Sigmoid colon (tissue), 6 donors: ENCODE measurements at regions not wholly inside any gene's neighbourhood (a gene's known extent, or its start where the extent isn't known, plus 50 kb on each side); places are given as distances from the start of the nearest gene placed in this dataset.

Experiments
- DNase-seq: peaks from one replicate; pipeline ENCODE4 v3.0.0-alpha.2; 2019
- H3K27ac ChIP-seq, 4 donors: fragments of 200-600 bp; sonication (generic); one replicate each; pipeline ENCODE4 v1.5.1; 2016 to 2019; ENCODE audit warnings: mild to moderate bottlenecking in 1 of 4
- H3K27me3 ChIP-seq, 3 donors: fragments of 200-600 bp; sonication (generic); one replicate each; pipeline ENCODE4 v1.5.1; 2019; ENCODE audit warnings: mild to moderate bottlenecking in 1 of 3
- H3K36me3 ChIP-seq, 4 donors: fragments of 200-600 bp; sonication (generic); one replicate each; pipeline ENCODE4 v1.5.1; 2016 to 2019
- H3K4me1 ChIP-seq, 4 donors: fragments of 200-600 bp; sonication (generic); one replicate each; pipeline ENCODE4 v1.5.1; 2017 to 2019
- H3K4me3 ChIP-seq, 4 donors: fragments of 200-600 bp; sonication (generic); one replicate each; pipeline ENCODE4 v1.5.1; 2017 to 2019; ENCODE audit warnings: mild to moderate bottlenecking in 2 of 4, moderate library complexity in 1 of 4
- H3K9me3 ChIP-seq, 4 donors: fragments of 200-600 bp in 3 of 4; sonication (generic) in 3 of 4; one replicate each; pipeline versions ENCODE4 v1.5.1 to v1.6.1; 2013 to 2019
- CTCF ChIP-seq, 4 experiments: fragments of 450-650 bp in 3 of 4; fragments of 200-600 bp in 1 of 4; IDR thresholded peaks; one replicate each; pipeline ENCODE4 v1.5.1; 2016 to 2019; ENCODE audit warnings: antibody characterized with exemption in 4 of 4, mild to moderate bottlenecking in 3 of 4, moderate library complexity in 2 of 4
- EP300 ChIP-seq, 4 donors: sonication (generic); formaldehyde crosslinking; IDR thresholded peaks; one replicate each; pipeline ENCODE4 v1.6.1; 2017; ENCODE audit warnings: antibody characterized with exemption in 4 of 4
- POLR2A ChIP-seq, 2 donors: fragments of 450-650 bp; IDR thresholded peaks; one replicate each; pipeline ENCODE4 v1.6.1; 2016; ENCODE audit warnings: antibody characterized with exemption in 2 of 2, mild to moderate bottlenecking in 2 of 2, moderate library complexity in 2 of 2
- POLR2AphosphoS5 ChIP-seq, 4 donors: sonication (generic); formaldehyde crosslinking; IDR thresholded peaks; one replicate each; pipeline ENCODE4 v1.6.1; 2017; ENCODE audit warnings: antibody characterized with exemption in 4 of 4
- WGBS, 2 donors: extraction: QIAGEN DNeasy Blood & Tissue Kit; methylation state at CpG; one replicate each; pipeline ENCODE4 v1.1.7; 2013; 5-methylcytosine and 5-hydroxymethylcytosine counted together
- intact Hi-C: fragments of 100-400 bp; cut with DNase I; formaldehyde crosslinking; loops from one replicate; pipeline ENCODE4 v1.15.1; 2023
- donor health status: healthy with polysubstance abuse.
- donor health status: healthy.

- Histone ChIP-seq H3K4me1 (no peaks in the 10 kb centered on the region), H3K27me3 (no peaks in the 10 kb centered on the region), H3K27ac (no peak overlapping the region), H3K36me3 (no peaks in the 10 kb centered on the region), H3K4me3 (no peak overlapping the region), H3K9me3 (no peaks in the 10 kb centered on the region)
- intact Hi-C loops: no loop called here
- 73 to 81% methylated on average over 18 of the region's 18 CpGs for WGBS, 2 donors
- TF ChIP-seq POLR2A (IDR thresholded peaks at IDR 0.05) (no peak), CTCF (IDR thresholded peaks at IDR 0.05) (no peak), EP300 (IDR thresholded peaks at IDR 0.05) (no peak), POLR2AphosphoS5 (IDR thresholded peaks at IDR 0.05) (no peak)
- DNase-seq: no peak
Observed at GRCh38 chr22:27504360-27505253, 296.9 kb downstream of the MN1 start.

- no peak overlapping the region for H3K4me3 ChIP-seq
- no peak for DNase-seq
- 78 to 79% methylated on average over 2 of the region's 2 CpGs for WGBS, 2 donors
- no peaks in the 10 kb centered on the region for H3K36me3 ChIP-seq
- peaks cover 0 to 2% (median under 1%) of the 10 kb centered on the region in 4 donors for H3K4me1 ChIP-seq
- no peak overlapping the region for H3K27ac ChIP-seq
- no peaks in the 10 kb centered on the region for H3K9me3 ChIP-seq
- intact Hi-C loops: no loop called here
- TF ChIP-seq EP300 (IDR thresholded peaks at IDR 0.05) (no peak), POLR2A (IDR thresholded peaks at IDR 0.05) (no peak), CTCF (IDR thresholded peaks at IDR 0.05) (no peak), POLR2AphosphoS5 (IDR thresholded peaks at IDR 0.05) (no peak)
- no peaks in the 10 kb centered on the region for H3K27me3 ChIP-seq
Observed at GRCh38 chr22:27507111-27507611, 294.4 kb downstream of the MN1 start.

GRCh38 chr22:27507935-27508526 is 293.5 kb downstream of the MN1 start:
- Histone ChIP-seq H3K36me3 (no peaks in the 10 kb centered on the region), H3K4me1 (peaks cover 0 to 9% (median 3%) of the 10 kb centered on the region in 4 donors), H3K9me3 (no peaks in the 10 kb centered on the region), H3K27ac (no peak overlapping the region), H3K27me3 (no peaks in the 10 kb centered on the region), H3K4me3 (no peak overlapping the region)
- DNase-seq: no peak
- 74 to 87% methylated on average over 4 of the region's 4 CpGs for WGBS, 2 donors
- intact Hi-C loops: no loop called here
- TF ChIP-seq CTCF (IDR thresholded peaks at IDR 0.05) (no peak), POLR2AphosphoS5 (IDR thresholded peaks at IDR 0.05) (no peak), POLR2A (IDR thresholded peaks at IDR 0.05) (no peak), EP300 (IDR thresholded peaks at IDR 0.05) (no peak)

DNA sequence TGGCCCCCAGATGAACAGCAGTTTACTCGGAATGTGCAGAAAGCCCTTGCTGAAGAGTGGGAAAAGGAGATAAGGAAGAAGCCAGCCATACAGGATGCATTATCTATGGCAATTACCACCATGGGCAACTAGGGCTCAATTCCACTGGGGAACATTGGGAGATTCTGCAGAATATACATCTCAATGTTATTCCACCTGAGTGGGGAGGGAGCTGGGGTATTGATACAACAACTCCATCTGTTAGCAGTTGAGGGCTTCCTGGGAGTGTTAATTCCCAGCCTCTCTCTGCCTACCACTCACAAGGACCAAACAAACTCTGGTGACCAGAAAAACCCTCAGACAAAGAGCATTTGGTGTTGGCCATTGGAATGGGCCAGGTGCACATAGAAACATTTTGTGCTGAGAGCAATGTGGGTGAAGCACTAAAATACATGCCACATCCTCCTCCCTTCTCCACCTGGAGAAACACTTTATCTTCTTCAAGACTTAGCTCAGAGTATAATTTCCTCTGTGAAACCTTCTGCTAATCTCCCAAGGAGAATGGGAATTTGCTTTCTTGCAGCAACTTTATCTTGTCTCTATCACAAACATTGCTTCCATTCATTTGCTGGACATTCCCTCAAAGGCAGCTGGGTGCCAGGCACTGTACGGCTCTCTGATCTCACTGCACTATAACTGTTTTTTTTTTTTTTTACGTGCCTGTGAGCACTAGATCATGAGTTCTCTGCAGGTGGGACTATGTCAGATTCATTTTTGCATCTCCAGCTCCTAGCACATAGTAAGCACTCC is 292.2 kb downstream of the MN1 start:
- Histone ChIP-seq H3K36me3 (no peaks in the 10 kb centered on the region), H3K4me3 (no peak overlapping the region), H3K4me1 (peaks cover 0 to 9% (median 3%) of the 10 kb centered on the region in 4 donors), H3K27ac (no peak overlapping the region), H3K27me3 (no peaks in the 10 kb centered on the region), H3K9me3 (no peaks in the 10 kb centered on the region)
- 74 to 85% methylated on average over 3 of the region's 3 CpGs for WGBS, 2 donors
- no peak for DNase-seq
- intact Hi-C loops: no loop called here
- no peak for TF ChIP-seq CTCF (IDR thresholded peaks at IDR 0.05)
- TF ChIP-seq EP300 (IDR thresholded peaks at IDR 0.05): no peak
- TF ChIP-seq POLR2A (IDR thresholded peaks at IDR 0.05): no peak
- no peak for TF ChIP-seq POLR2AphosphoS5 (IDR thresholded peaks at IDR 0.05)
